ENCODE measurements at regions not wholly inside any gene's neighbourhood (a gene's known extent, or its start where the extent isn't known, plus 50 kb on each side); places are given as distances from the start of the nearest gene placed in this dataset.

DNA sequence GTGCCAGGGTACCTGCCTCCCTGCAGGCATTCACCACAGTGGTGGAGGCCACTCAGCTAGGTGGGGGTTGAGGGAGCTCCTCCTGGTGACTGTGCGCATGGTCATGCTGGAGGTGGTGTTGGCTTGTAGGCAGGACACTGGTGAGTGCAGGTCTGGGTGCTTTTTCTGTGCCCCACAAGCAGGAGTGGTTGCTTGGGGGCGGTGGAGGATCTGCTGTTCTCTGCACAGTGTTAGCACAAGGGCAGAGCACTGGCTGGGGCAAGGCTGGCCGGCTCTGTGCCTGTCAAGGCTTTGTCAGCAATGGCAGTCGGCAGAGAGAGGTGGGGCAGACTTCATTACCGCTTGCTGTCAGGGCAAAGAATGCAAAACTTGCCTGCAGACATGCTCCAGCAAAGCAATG is 632.1 kb upstream of the ID4 start:
- DNase-seq (ENCODE audit: extremely low spot score) = no peak
- ChIA-PET CTCF (interaction anchor here (0.6 kb wide), 1 partner anchor 647 kb away, joined by 5 read pairs; no protein-coding TSS in a partner anchor), POLR2A (no interaction called here)
- TF ChIP-seq ELF4 (IDR thresholded peaks at IDR 0.05) (no peak), FOXK2 (IDR thresholded peaks at IDR 0.05) (no peak), LEF1 (IDR thresholded peaks at IDR 0.05; ENCODE audit: borderline replicate concordance) (no peak), FOXA1 (IDR thresholded peaks at IDR 0.05) (no peak), CTBP1 (IDR thresholded peaks at IDR 0.05; ENCODE audit: borderline replicate concordance) (no peak), SP1 (IDR thresholded peaks at IDR 0.05) (no peak), TARDBP (IDR thresholded peaks at IDR 0.05) (no peak), HDGF (IDR thresholded peaks at IDR 0.05; ENCODE audit: borderline replicate concordance) (no peak), NFRKB (IDR thresholded peaks at IDR 0.05) (no peak), L3MBTL2 (conservative IDR thresholded peaks at IDR 0.05) (no peak)

DNA sequence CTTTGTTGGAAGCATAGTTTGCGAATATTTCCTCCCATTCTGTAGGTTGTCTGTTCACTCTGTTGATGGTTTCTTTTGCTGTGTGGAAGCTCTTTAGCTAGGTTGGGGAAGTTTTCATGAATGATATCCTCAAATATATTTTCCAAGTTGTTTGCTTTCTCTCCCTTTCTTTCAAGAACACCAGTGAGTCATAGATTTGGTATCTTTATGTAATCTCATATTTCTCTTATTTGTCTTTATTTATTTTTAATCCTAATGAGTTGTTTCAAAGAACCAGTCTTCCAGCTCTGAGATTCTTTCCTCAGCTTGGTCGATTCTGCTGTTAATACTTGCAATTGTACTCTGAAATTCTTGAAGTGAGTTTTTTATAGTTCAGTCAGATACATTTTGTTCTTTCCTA is 628.0 kb upstream of the ID4 start:
- TF ChIP-seq L3MBTL2 (conservative IDR thresholded peaks at IDR 0.05) = no peak
- TF ChIP-seq ARNT (IDR thresholded peaks at IDR 0.05) = no peak
- TF ChIP-seq CTBP1 (IDR thresholded peaks at IDR 0.05; ENCODE audit: borderline replicate concordance) = no peak
- TF ChIP-seq ELF4 (IDR thresholded peaks at IDR 0.05) = no peak
- no peak for TF ChIP-seq HDGF (IDR thresholded peaks at IDR 0.05; ENCODE audit: borderline replicate concordance)
- TF ChIP-seq TARDBP (IDR thresholded peaks at IDR 0.05) = no peak
- TF ChIP-seq ZNF384 (IDR thresholded peaks at IDR 0.05) = no peak
- TF ChIP-seq BHLHE40 (IDR thresholded peaks at IDR 0.05; ENCODE audit: borderline replicate concordance) = no peak
- TF ChIP-seq FOXM1 (IDR thresholded peaks at IDR 0.05; ENCODE audit: borderline replicate concordance) = no peak
- TF ChIP-seq FOXK2 (IDR thresholded peaks at IDR 0.05) = no peak
- no peak for TF ChIP-seq SUZ12 (IDR thresholded peaks at IDR 0.05)
- TF ChIP-seq LEF1 (IDR thresholded peaks at IDR 0.05; ENCODE audit: borderline replicate concordance) = no peak
- no peak for TF ChIP-seq SP1 (IDR thresholded peaks at IDR 0.05)
- CTCF ChIA-PET = no interaction called here
- POLR2A ChIA-PET = no interaction called here
- DNase-seq (ENCODE audit: extremely low spot score) = no peak

GRCh38 chr6:19210849-19211590 is 626.1 kb upstream of the ID4 start:
- TF ChIP-seq LEF1 (IDR thresholded peaks at IDR 0.05; ENCODE audit: borderline replicate concordance) = no peak
- ChIA-PET CTCF (no interaction called here), POLR2A (no interaction called here)
- peak; percentile 56 for DNase-seq (ENCODE audit: extremely low spot score)

GRCh38 chr6:19214231-19214630 is 622.9 kb upstream of the ID4 start:
- ChIA-PET CTCF (interaction anchor here (0.7 kb wide), 1 partner anchor 215 kb away, joined by 3 read pairs; no protein-coding TSS in a partner anchor), POLR2A (no interaction called here)
- no peak for TF ChIP-seq LEF1 (IDR thresholded peaks at IDR 0.05; ENCODE audit: borderline replicate concordance)
- TF ChIP-seq HDGF (IDR thresholded peaks at IDR 0.05; ENCODE audit: borderline replicate concordance) = no peak
- TF ChIP-seq, protein P1, sequence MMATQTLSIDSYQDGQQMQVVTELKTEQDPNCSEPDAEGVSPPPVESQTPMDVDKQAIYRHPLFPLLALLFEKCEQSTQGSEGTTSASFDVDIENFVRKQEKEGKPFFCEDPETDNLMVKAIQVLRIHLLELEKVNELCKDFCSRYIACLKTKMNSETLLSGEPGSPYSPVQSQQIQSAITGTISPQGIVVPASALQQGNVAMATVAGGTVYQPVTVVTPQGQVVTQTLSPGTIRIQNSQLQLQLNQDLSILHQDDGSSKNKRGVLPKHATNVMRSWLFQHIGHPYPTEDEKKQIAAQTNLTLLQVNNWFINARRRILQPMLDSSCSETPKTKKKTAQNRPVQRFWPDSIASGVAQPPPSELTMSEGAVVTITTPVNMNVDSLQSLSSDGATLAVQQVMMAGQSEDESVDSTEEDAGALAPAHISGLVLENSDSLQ (IDR thresholded peaks at IDR 0.05) = no peak
- no peak for TF ChIP-seq FOXK2 (IDR thresholded peaks at IDR 0.05)
- TF ChIP-seq FOXA1 (IDR thresholded peaks at IDR 0.05) = no peak
- TF ChIP-seq CTBP1 (IDR thresholded peaks at IDR 0.05; ENCODE audit: borderline replicate concordance) = no peak
- no peak for TF ChIP-seq NFRKB (IDR thresholded peaks at IDR 0.05)
- TF ChIP-seq BHLHE40 (IDR thresholded peaks at IDR 0.05; ENCODE audit: borderline replicate concordance) = no peak
- TF ChIP-seq FOXM1 (IDR thresholded peaks at IDR 0.05; ENCODE audit: borderline replicate concordance) = no peak
- no peak for TF ChIP-seq TARDBP (IDR thresholded peaks at IDR 0.05)
- no peak for TF ChIP-seq ZNF384 (IDR thresholded peaks at IDR 0.05)
- TF ChIP-seq ARNT (IDR thresholded peaks at IDR 0.05) = no peak
- no peak for TF ChIP-seq SP1 (IDR thresholded peaks at IDR 0.05)
- TF ChIP-seq ELF4 (IDR thresholded peaks at IDR 0.05) = no peak
- no peak for TF ChIP-seq SUZ12 (IDR thresholded peaks at IDR 0.05)
- no peak for TF ChIP-seq L3MBTL2 (conservative IDR thresholded peaks at IDR 0.05)
- no peak for DNase-seq (ENCODE audit: extremely low spot score)

DNA sequence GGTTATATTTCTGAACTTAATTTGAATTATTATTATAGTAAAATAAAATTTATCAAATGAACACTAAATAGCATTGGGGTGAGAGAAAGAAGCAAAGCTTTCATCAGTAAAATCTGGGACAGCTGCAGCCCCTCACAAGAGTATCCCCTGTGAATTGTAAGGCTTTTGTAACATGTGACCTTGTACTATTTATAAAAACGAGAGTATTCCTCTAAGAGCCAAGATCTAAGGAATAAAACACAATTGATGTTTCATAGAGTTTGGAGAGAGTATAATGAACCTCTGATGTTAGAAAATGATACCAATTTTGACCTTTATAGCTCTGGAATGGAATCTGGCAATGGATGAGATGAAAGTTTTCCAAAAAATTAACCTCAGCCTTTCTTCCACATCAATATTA is 617.2 kb upstream of the ID4 start:
- CTCF ChIA-PET = no interaction called here
- POLR2A ChIA-PET = no interaction called here
- TF ChIP-seq SP1 (IDR thresholded peaks at IDR 0.05) (no peak), L3MBTL2 (conservative IDR thresholded peaks at IDR 0.05) (no peak), CTBP1 (IDR thresholded peaks at IDR 0.05; ENCODE audit: borderline replicate concordance) (no peak), SUZ12 (IDR thresholded peaks at IDR 0.05) (no peak), ARNT (IDR thresholded peaks at IDR 0.05) (no peak), ZNF384 (IDR thresholded peaks at IDR 0.05) (no peak), LEF1 (IDR thresholded peaks at IDR 0.05; ENCODE audit: borderline replicate concordance) (no peak), ELF4 (IDR thresholded peaks at IDR 0.05) (no peak), FOXM1 (IDR thresholded peaks at IDR 0.05; ENCODE audit: borderline replicate concordance) (no peak), HDGF (IDR thresholded peaks at IDR 0.05; ENCODE audit: borderline replicate concordance) (no peak), BHLHE40 (IDR thresholded peaks at IDR 0.05; ENCODE audit: borderline replicate concordance) (no peak), NFRKB (IDR thresholded peaks at IDR 0.05) (no peak), FOXK2 (IDR thresholded peaks at IDR 0.05) (no peak), TARDBP (IDR thresholded peaks at IDR 0.05) (no peak), FOXA1 (IDR thresholded peaks at IDR 0.05) (no peak)
- TF ChIP-seq, protein P1 (IDR thresholded peaks at IDR 0.05) = no peak
- no peak for DNase-seq (ENCODE audit: extremely low spot score)

GRCh38 chr6:19231878-19232561 is 605.1 kb upstream of the ID4 start:
- no peak for DNase-seq (ENCODE audit: extremely low spot score)
- POLR2A ChIA-PET = no interaction called here
- TF ChIP-seq HDGF (IDR thresholded peaks at IDR 0.05; ENCODE audit: borderline replicate concordance) (no peak), TARDBP (IDR thresholded peaks at IDR 0.05) (no peak)
- CTCF ChIA-PET = interaction anchor here (0.7 kb wide), 1 partner anchor 258 kb away, joined by 4 read pairs; no protein-coding TSS in a partner anchor

All from HEK293T (cell line).